A673 (cell line): ENCODE measurements at regions not wholly inside any gene's neighbourhood (a gene's known extent, or its start where the extent isn't known, plus 50 kb on each side); places are given as distances from the start of the nearest gene placed in this dataset.

Experiments used
- BruUV-seq: library from RNA; stranded (reverse); fragments of 400-500 nt; replicated peaks from 2 replicates; lab custom pipeline; 2021; lab: Mats Ljungman, UMichigan
- CTCF ChIA-PET: fragments of 300-600 bp; sonication (Branson Sonifier 250); formaldehyde crosslinking; loops from one replicate; lab custom pipeline; 2022; ENCODE audit warnings: antibody characterized with exemption; lab: Charles Lee
- POLR2A ChIA-PET: fragments of 300-600 bp; sonication (Branson Sonifier 250); formaldehyde crosslinking; loops from one replicate; lab custom pipeline; 2022; ENCODE audit warnings: antibody characterized with exemption; ENCODE audit not compliant: low non-redundant PET; lab: Charles Lee
- DNase-seq: peaks from one replicate; pipeline ENCODE4 v3.0.0-alpha.2; 2015; ENCODE audit warnings: low spot score
- H3K27ac ChIP-seq: fragments of 200-600 bp; sonication (generic); 2 replicates; pipeline ENCODE4 v1.5.1; 2016; ENCODE audit warnings: mixed run types, low read depth, mild to moderate bottlenecking, mixed read lengths, antibody characterized with exemption, low read length; ENCODE audit not compliant: poor library complexity, severe bottlenecking
- H3K27me3 ChIP-seq: fragments of 200-600 bp; sonication (generic); replicated peaks from 2 replicates; pipeline ENCODE4 v1.6.1; 2017; ENCODE audit warnings: mixed run types, low read depth, mild to moderate bottlenecking, mixed read lengths, antibody characterized with exemption, low read length; ENCODE audit not compliant: insufficient read depth, poor library complexity
- H3K36me3 ChIP-seq: fragments of 200-600 bp; sonication (generic); 2 replicates; pipeline ENCODE4 v1.6.1; 2016; ENCODE audit warnings: mixed run types, mild to moderate bottlenecking, mixed read lengths, antibody characterized with exemption, low read length; ENCODE audit not compliant: insufficient read depth, poor library complexity, severe bottlenecking
- H3K4me1 ChIP-seq: fragments of 200-600 bp; sonication (generic); 2 replicates; pipeline ENCODE4 v1.6.1; 2017; ENCODE audit warnings: mixed run types, mild to moderate bottlenecking, mixed read lengths, antibody characterized with exemption, low read length; ENCODE audit not compliant: insufficient read depth, poor library complexity, severe bottlenecking
- H3K4me3 ChIP-seq: fragments of 200-600 bp; sonication (generic); 2 replicates; pipeline ENCODE4 v1.5.1; 2016; ENCODE audit warnings: low read depth, mixed run types, mild to moderate bottlenecking, mixed read lengths, low read length; ENCODE audit not compliant: poor library complexity, severe bottlenecking
- H3K9me3 ChIP-seq: fragments of 200-600 bp; sonication (generic); 2 replicates; pipeline ENCODE4 v1.6.1; 2016; ENCODE audit warnings: mixed run types, low read depth, mild to moderate bottlenecking, mixed read lengths, antibody characterized with exemption, low read length; ENCODE audit not compliant: poor library complexity, severe bottlenecking
- CTCF ChIP-seq: fragments of 300-800, 200-600 bp; sonication (generic); conservative IDR thresholded peaks from 2 replicates; pipeline ENCODE4 v1.5.1; 2017; ENCODE audit warnings: low read depth, mild to moderate bottlenecking, antibody characterized with exemption, low read length, moderate library complexity, mixed read lengths
- EZH2 ChIP-seq: fragments of 200-600 bp; sonication (generic); IDR thresholded peaks from 2 replicates; pipeline ENCODE4 v1.6.1; 2017; ENCODE audit warnings: borderline replicate concordance, low read depth, mild to moderate bottlenecking, mixed read lengths, antibody characterized with exemption, low read length; ENCODE audit not compliant: poor library complexity, severe bottlenecking
- intact Hi-C: fragments of 100-400 bp; cut with micrococcal nuclease; formaldehyde crosslinking; loops from one replicate; pipeline ENCODE4 v1.10.0; 2022; ENCODE audit not compliant: unreplicated experiment

GRCh38 chr17:34503528-34504195 lies 75.7 kb upstream of the TMEM132E start:
- no peak for TF ChIP-seq EZH2
- TF ChIP-seq CTCF: no peak
- Histone ChIP-seq H3K27me3 (peaks cover 24% of the 10 kb centered on the region), H3K9me3 (no peaks in the 10 kb centered on the region), H3K27ac (no peak overlapping the region), H3K4me3 (no peak overlapping the region), H3K4me1 (no peaks in the 10 kb centered on the region), H3K36me3 (no peaks in the 10 kb centered on the region)
- CTCF ChIA-PET: no interaction called here
- intact Hi-C loops: no loop called here
- POLR2A ChIA-PET: no interaction called here
- no peak for DNase-seq
- no TSS peak for BruUV-seq

- ChIA-PET POLR2A (no interaction called here), CTCF (no interaction called here)
- Histone ChIP-seq H3K27ac (no peak overlapping the region), H3K4me1 (no peaks in the 10 kb centered on the region), H3K36me3 (no peaks in the 10 kb centered on the region), H3K27me3 (peaks cover 24% of the 10 kb centered on the region), H3K4me3 (no peak overlapping the region), H3K9me3 (no peaks in the 10 kb centered on the region)
- TF ChIP-seq EZH2: no peak
- TF ChIP-seq CTCF: no peak
- no peak for DNase-seq
- intact Hi-C loops: no loop called here
- BruUV-seq: no TSS peak
Measured at GRCh38 chr17:34502426-34502825, 77.0 kb upstream of the TMEM132E start.

GRCh38 chr17:34499576-34499975 lies 79.8 kb upstream of the TMEM132E start:
- intact Hi-C loops: no loop called here
- Histone ChIP-seq H3K4me1 (no peaks in the 10 kb centered on the region), H3K4me3 (no peak overlapping the region), H3K9me3 (no peaks in the 10 kb centered on the region), H3K36me3 (no peaks in the 10 kb centered on the region), H3K27me3 (peaks cover 3% of the 10 kb centered on the region), H3K27ac (no peak overlapping the region)
- POLR2A ChIA-PET: no interaction called here
- TF ChIP-seq CTCF (no peak), EZH2 (no peak)
- CTCF ChIA-PET: no interaction called here
- peak; percentile 2 for DNase-seq
- BruUV-seq: no TSS peak
